Stomach (tissue), 8 donors: ENCODE measurements at regions not wholly inside any gene's neighbourhood (a gene's known extent, or its start where the extent isn't known, plus 50 kb on each side); places are given as distances from the start of the nearest gene placed in this dataset.

Experiments used
- DNase-seq, 2 donors: peaks; one replicate each; pipeline versions ENCODE4 v3.0.0 to v3.0.0-alpha.2; 2013 to 2019
- H3K27ac ChIP-seq, 5 donors: fragments of 200-600 bp in 4 of 5; sonication (generic) in 4 of 5; one replicate each; pipeline ENCODE4 v1.5.1; 2013 to 2019; ENCODE audit warnings: mild to moderate bottlenecking in 1 of 5, moderate library complexity in 1 of 5
- H3K27me3 ChIP-seq, 3 donors: fragments of 200-600 bp; sonication (generic); one replicate each; pipeline ENCODE4 v1.5.1; 2017 to 2019; ENCODE audit warnings: mixed run types in 1 of 3
- H3K36me3 ChIP-seq, 4 donors: fragments of 200-600 bp; sonication (generic); 1 replicate in 3 of 4; 2 replicates in 1 of 4; pipeline ENCODE4 v1.5.1; 2016 to 2019
- H3K4me1 ChIP-seq, 4 donors: fragments of 200-600 bp; sonication (generic); one replicate each; pipeline ENCODE4 v1.5.1; 2016 to 2019
- H3K4me3 ChIP-seq, 4 donors: fragments of 200-600 bp; sonication (generic) in 3 of 4; one replicate each; pipeline ENCODE4 v1.5.1; 2016 to 2019; ENCODE audit warnings: mild to moderate bottlenecking in 1 of 4
- H3K9me3 ChIP-seq, 4 donors: fragments of 200-600 bp; sonication (generic); one replicate each; pipeline ENCODE4 v1.5.1; 2016 to 2019
- EP300 ChIP-seq: sonication (generic); formaldehyde crosslinking; IDR thresholded peaks from one replicate; pipeline ENCODE4 v1.6.1; 2017; ENCODE audit warnings: antibody characterized with exemption
- POLR2A ChIP-seq, 4 donors: fragments of 450-650 bp; IDR thresholded peaks; one replicate each; pipeline ENCODE4 v1.6.1; 2016; ENCODE audit warnings: antibody characterized with exemption in 4 of 4, control low read depth in 2 of 4, mild to moderate bottlenecking in 1 of 4, moderate library complexity in 1 of 4
- POLR2AphosphoS5 ChIP-seq, 3 donors: sonication (generic); formaldehyde crosslinking; IDR thresholded peaks; one replicate each; pipeline ENCODE4 v1.6.1; 2016; ENCODE audit warnings: antibody characterized with exemption in 3 of 3
- WGBS, 5 donors: extraction: QIAGEN DNeasy Blood & Tissue Kit in 3 of 5; methylation state at CpG; one replicate each; pipeline versions ENCODE4 v1.1.5 to v1.1.7; 2013 to 2018; 5-methylcytosine and 5-hydroxymethylcytosine counted together
- intact Hi-C: fragments of 100-400 bp; cut with DNase I; formaldehyde crosslinking; loops from one replicate; pipeline ENCODE4 v1.15.1; 2023; ENCODE audit warnings: low total_unique reads
- TF ChIP-seq, protein P1 (sequence below), 7 experiments: fragments of 450-650 bp in 4 of 7; fragments of 200-600 bp in 3 of 7; sonication (generic) in 3 of 7; IDR thresholded peaks; one replicate each; pipeline ENCODE4 v1.5.1; 2016 to 2019; ENCODE audit warnings: antibody characterized with exemption in 7 of 7, control low read depth in 2 of 7, mild to moderate bottlenecking in 1 of 7
- donor health status: healthy with polysubstance abuse.
- donor health status: Bipolar disorder and iron deficiency.
- donor health status: healthy.

DNA sequence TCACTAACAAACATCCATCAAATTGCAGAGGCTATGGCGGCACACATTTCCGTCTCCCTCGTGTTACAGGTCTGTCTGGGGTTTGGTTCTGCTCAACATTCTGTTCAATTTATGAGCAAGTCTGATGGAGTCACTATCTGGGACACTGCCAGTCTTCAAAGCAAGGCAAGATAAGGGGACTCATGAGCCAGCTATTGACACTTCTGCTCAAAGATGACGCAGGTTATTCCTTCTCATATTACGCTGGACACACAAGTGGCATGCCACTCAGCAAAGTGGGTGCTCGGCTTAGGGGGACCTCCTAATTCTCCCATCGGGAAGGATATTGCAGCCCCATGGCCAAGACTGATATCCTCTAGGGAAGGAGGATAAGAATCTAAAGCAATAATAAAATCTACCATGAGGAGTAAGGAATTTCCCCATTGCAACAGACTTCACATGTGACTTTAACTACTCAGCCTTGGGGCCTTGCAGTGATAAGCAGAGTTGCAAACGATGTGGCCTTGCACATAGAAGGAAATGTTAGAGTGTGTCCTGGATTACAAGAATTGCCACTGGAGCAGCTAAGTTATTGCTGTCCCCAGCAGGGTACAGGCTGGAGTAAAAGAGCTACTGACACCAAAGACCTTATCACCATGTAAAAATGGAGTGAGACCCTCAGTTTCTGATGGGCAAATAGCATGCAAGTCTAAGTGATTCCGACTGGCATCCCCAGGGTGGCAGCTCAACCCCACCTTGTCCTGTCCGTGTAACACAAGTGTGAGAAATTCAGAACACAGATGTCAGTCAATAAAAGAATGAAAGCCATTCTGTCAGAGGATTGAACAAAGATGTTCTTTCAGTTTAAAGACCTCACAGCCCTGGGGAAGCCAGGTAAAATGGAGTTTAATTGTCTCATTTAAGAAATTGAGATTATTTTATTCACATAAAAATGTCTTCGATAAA is 306.1 kb downstream of the IRS2 start:
- no peaks in the 10 kb centered on the region for H3K9me3 ChIP-seq
- intact Hi-C loops = no loop called here
- TF ChIP-seq, protein P1, sequence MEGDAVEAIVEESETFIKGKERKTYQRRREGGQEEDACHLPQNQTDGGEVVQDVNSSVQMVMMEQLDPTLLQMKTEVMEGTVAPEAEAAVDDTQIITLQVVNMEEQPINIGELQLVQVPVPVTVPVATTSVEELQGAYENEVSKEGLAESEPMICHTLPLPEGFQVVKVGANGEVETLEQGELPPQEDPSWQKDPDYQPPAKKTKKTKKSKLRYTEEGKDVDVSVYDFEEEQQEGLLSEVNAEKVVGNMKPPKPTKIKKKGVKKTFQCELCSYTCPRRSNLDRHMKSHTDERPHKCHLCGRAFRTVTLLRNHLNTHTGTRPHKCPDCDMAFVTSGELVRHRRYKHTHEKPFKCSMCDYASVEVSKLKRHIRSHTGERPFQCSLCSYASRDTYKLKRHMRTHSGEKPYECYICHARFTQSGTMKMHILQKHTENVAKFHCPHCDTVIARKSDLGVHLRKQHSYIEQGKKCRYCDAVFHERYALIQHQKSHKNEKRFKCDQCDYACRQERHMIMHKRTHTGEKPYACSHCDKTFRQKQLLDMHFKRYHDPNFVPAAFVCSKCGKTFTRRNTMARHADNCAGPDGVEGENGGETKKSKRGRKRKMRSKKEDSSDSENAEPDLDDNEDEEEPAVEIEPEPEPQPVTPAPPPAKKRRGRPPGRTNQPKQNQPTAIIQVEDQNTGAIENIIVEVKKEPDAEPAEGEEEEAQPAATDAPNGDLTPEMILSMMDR (IDR thresholded peaks at IDR 0.05) = no peak
- TF ChIP-seq POLR2AphosphoS5 (IDR thresholded peaks at IDR 0.05) = no peak
- TF ChIP-seq EP300 = no peak
- no peak for TF ChIP-seq POLR2A (IDR thresholded peaks at IDR 0.05)
- H3K36me3 ChIP-seq = no peaks in the 10 kb centered on the region
- H3K27me3 ChIP-seq = no peaks in the 10 kb centered on the region
- WGBS, 5 donors = 62 to 74% (median 65%) methylated on average over 11 of the region's 11 CpGs
- no peak overlapping the region for H3K27ac ChIP-seq
- DNase-seq = peak; percentile 29 to 45
- H3K4me3 ChIP-seq = no peak overlapping the region
- H3K4me1 ChIP-seq = no peaks in the 10 kb centered on the region

GRCh38 chr13:109479534-109479933 is 306.8 kb downstream of the IRS2 start:
- Histone ChIP-seq H3K36me3 (no peaks in the 10 kb centered on the region), H3K27ac (no peak overlapping the region), H3K4me3 (no peak overlapping the region), H3K9me3 (no peaks in the 10 kb centered on the region), H3K27me3 (no peaks in the 10 kb centered on the region), H3K4me1 (no peaks in the 10 kb centered on the region)
- TF ChIP-seq EP300 (no peak), POLR2A (IDR thresholded peaks at IDR 0.05) (no peak), POLR2AphosphoS5 (IDR thresholded peaks at IDR 0.05) (no peak)
- TF ChIP-seq, protein P1 (IDR thresholded peaks at IDR 0.05) = no peak
- WGBS, 5 donors = 86 to 95% (median 94%) methylated on average over 2 of the region's 2 CpGs
- intact Hi-C loops = no loop called here
- no peak for DNase-seq

GRCh38 chr13:109476001-109476400 is 310.4 kb downstream of the IRS2 start:
- no peaks in the 10 kb centered on the region for H3K4me1 ChIP-seq
- intact Hi-C loops = no loop called here
- 87 to 98% (median 96%) methylated on average over 5 of the region's 5 CpGs for WGBS, 5 donors
- no peaks in the 10 kb centered on the region for H3K36me3 ChIP-seq
- no peak for TF ChIP-seq POLR2A (IDR thresholded peaks at IDR 0.05)
- no peak for TF ChIP-seq EP300
- no peak for TF ChIP-seq POLR2AphosphoS5 (IDR thresholded peaks at IDR 0.05)
- TF ChIP-seq, protein P1 (IDR thresholded peaks at IDR 0.05) = no peak
- no peak overlapping the region for H3K27ac ChIP-seq
- no peaks in the 10 kb centered on the region for H3K9me3 ChIP-seq
- no peak for DNase-seq
- H3K4me3 ChIP-seq = no peak overlapping the region
- H3K27me3 ChIP-seq = no peaks in the 10 kb centered on the region

- DNase-seq = no peak
- no peaks in the 10 kb centered on the region for H3K36me3 ChIP-seq
- H3K9me3 ChIP-seq = peaks cover 0 to 2% (median 0%) of the 10 kb centered on the region in 4 donors
- no peak for TF ChIP-seq EP300
- TF ChIP-seq, protein P1 (IDR thresholded peaks at IDR 0.05) = no peak
- no peak for TF ChIP-seq POLR2AphosphoS5 (IDR thresholded peaks at IDR 0.05)
- no peaks in the 10 kb centered on the region for H3K4me1 ChIP-seq
- intact Hi-C loops = no loop called here
- H3K27me3 ChIP-seq = no peaks in the 10 kb centered on the region
- no peak overlapping the region for H3K27ac ChIP-seq
- 41 to 71% (median 58%) methylated on average over 5 of the region's 5 CpGs for WGBS, 5 donors
- no peak overlapping the region for H3K4me3 ChIP-seq
These were observed 318.3 kb downstream of the IRS2 start for GRCh38 chr13:109468123-109468522.
